Fibroblast of villous mesenchyme (primary cell): ENCODE measurements at regions not wholly inside any gene's neighbourhood (a gene's known extent, or its start where the extent isn't known, plus 50 kb on each side); places are given as distances from the start of the nearest gene placed in this dataset.

Experiments
- DNase-seq: peaks from one replicate; pipeline ENCODE4 v3.0.0-alpha.2; 2010; ENCODE audit warnings: low read depth
- H3K4me3 ChIP-seq: 2 replicates; pipeline ENCODE4 v1.5.1; 2011; ENCODE audit warnings: low read depth, mild to moderate bottlenecking, low read length
- TF ChIP-seq, protein P1 (sequence below): IDR thresholded peaks from 2 replicates; pipeline ENCODE4 v1.5.1; 2012; ENCODE audit warnings: low read depth, mild to moderate bottlenecking, low read length; ENCODE audit not compliant: insufficient read depth

DNA sequence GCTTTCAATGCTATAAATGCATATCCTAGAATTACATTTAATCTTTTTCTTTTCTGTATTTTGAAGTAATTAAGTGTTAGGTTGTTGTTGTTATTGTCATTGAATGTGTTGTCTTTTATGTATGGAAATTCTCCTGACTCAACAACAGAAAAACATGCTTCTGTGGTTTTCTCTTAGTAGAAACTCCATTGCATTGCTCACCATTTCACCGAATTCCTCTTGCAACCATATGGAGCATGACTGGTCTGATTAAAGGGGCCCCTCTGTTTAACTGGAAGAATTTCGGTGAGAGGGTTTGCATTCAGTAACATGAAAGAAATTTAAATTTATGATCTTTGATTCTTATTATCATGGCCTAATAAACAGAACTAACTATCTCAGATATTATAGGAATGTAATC lies 454.3 kb upstream of the JARID2 start:
- H3K4me3 ChIP-seq = no peak overlapping the region
- DNase-seq = peak; percentile 75
- TF ChIP-seq, protein P1, sequence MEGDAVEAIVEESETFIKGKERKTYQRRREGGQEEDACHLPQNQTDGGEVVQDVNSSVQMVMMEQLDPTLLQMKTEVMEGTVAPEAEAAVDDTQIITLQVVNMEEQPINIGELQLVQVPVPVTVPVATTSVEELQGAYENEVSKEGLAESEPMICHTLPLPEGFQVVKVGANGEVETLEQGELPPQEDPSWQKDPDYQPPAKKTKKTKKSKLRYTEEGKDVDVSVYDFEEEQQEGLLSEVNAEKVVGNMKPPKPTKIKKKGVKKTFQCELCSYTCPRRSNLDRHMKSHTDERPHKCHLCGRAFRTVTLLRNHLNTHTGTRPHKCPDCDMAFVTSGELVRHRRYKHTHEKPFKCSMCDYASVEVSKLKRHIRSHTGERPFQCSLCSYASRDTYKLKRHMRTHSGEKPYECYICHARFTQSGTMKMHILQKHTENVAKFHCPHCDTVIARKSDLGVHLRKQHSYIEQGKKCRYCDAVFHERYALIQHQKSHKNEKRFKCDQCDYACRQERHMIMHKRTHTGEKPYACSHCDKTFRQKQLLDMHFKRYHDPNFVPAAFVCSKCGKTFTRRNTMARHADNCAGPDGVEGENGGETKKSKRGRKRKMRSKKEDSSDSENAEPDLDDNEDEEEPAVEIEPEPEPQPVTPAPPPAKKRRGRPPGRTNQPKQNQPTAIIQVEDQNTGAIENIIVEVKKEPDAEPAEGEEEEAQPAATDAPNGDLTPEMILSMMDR = no peak

DNA sequence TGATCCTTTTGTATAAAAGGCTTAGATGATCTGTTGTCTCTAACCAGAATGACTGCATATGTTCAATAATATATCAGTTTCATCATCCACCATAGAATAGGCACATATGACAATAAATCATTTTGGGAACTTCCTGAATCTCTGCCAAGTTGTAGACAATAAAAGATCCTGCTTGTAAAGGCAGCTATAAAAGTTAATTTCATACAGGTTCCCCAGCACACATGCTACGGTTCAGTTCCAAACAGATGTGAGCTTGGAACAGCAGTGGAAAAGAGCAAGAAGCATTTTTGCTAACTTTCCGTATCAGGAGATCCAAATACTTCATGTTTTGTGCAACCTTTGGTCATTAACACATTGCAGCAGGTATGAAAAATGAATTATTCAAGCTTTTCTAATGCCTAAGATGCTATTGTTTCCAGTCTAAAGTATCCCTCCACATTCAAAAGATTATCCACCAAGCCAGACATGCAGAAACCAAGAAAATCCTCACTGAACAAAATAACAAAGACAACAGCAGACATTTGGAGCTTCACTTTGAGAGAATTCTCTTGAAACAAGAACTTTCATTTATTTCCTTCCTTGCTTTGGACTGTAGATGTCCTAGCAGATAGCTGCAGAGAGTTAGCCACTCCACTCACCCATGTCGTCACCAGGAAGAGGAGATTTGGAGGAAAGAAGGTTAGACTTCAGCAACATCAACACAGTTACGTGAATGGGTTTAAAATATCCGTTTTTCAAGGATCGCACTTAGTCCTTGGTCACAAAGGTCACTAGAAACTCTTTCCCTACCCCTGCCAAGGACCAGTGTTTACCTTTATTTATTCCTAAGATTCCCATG lies 453.5 kb upstream of the JARID2 start:
- H3K4me3 ChIP-seq = no peak overlapping the region
- peak; percentile 75 for DNase-seq
- TF ChIP-seq, protein P1 = no peak

DNA sequence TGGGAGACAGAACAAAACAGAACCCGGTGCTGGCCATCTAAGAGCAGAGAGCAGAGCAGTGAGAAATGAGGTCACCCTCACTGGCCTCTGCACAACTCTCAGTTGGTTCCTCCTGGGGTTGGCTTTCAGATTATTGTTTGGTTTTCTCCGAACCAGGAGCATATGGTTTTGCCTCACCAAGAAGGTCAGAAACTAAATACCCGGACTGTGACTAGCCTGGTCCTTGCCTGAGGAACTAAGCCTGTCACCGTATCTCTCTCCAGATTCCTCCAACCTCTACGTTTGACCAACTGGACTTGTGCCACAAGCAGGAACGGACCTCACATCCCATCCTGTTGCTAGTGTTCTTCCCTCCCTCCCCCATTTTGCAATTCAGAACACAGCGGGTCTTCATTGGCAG lies 450.4 kb upstream of the JARID2 start:
- H3K4me3 ChIP-seq = no peak overlapping the region
- DNase-seq = no peak
- TF ChIP-seq, protein P1 = no peak

DNA sequence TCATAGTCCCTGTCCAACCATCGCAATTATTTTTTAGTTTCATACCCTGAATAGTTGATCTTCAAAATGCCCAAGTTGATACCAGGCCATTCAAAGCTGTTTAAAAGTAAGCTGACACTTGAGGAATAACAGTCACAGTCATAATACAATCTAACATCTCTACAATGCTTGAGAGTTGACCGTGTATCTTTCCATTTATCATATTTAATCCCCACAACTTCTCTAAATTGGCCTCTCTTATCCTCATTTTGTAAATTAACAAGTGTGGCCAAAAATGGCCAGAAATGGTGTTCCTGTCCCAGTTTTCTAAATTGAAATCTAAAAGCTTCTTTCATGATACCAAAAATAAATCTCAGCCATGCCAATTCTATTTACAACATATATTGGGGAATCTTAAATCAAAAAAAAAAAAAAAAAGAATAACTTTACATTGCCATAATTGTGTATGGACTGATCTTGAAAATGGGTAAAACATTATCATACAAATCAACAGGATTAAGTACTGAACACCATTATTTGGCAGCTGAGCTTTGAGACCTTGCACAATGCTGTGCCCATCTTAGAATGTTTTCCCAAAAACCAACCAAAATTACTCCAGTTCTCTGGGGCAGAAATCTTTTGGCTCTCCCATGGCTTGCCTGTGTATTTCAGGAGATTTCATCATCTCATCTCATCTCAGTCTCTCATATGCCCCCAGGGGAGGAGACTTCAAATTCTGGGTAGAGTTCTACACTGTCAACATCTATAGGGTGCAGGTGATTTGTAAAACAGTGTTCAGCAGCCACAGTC lies 448.7 kb upstream of the JARID2 start:
- DNase-seq = peak; percentile 42
- TF ChIP-seq, protein P1 = no peak
- H3K4me3 ChIP-seq = no peak overlapping the region

DNA sequence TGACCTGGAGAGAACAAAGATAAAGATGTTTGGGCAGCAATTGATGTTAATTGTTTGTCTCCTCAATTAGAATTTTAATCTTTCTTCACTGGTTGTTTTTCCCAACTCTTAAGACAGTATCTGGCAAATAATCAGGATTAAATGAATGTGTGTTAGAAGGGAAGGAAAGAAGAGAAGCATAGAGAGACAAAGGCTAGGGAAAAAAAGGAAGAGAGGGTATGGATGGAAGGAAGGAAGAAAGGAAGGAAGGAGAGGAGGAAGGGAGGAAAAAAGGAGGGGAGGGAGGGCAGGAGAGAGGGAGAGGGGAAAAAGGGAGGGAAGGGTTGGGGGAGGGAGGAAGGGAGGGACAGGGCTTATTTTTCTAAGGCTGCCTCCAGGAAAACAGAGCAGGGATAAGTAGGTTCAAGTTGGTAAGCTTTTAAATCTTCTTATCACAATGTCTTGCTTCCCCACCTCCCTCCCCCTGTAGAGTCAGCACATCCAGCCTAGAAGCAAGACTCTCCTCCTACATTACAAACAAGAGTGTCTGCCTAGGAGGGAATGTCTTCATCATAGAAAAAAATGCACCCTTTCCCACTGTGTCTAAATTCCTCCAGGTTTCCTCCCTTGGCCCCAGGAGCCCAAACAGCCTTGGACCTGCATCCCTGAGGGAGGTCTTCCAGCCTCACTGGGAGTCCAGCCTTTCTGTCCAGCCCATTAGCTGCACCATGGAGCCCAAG lies 447.8 kb upstream of the JARID2 start:
- TF ChIP-seq, protein P1 = no peak
- H3K4me3 ChIP-seq = no peak overlapping the region
- DNase-seq = peak; percentile 52

DNA sequence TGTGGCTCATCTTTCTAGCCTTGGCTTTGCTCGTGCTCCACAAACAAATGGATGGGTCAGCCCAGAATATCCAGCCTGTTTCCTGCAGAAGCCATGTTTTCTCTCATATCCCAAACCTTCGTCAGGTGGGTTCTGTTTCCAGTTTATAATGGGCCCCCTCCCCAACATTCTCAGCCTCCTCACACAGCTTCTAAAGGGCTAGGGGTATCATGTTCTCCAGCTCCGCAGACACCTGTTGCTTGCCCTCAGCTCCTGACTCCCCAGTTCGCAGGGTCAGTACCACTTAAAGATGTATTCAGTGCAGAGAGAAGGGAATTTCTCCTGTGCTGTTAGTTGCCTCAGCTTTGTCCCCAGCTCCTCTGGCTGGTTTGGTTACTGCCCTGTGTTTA lies 447.3 kb upstream of the JARID2 start:
- H3K4me3 ChIP-seq = no peak overlapping the region
- DNase-seq = no peak
- TF ChIP-seq, protein P1 = no peak
